Kidney capillary endothelial cell (primary cell): ENCODE measurements at regions not wholly inside any gene's neighbourhood (a gene's known extent, or its start where the extent isn't known, plus 50 kb on each side); places are given as distances from the start of the nearest gene placed in this dataset.
"Not testable (repeated sequence)": the region's sequence is repeated elsewhere in the genome, so short reads cannot be mapped to it uniquely, and the experiment has no call there.

Source experiments
- DNase-seq: peaks from one replicate; pipeline ENCODE4 v3.0.0-alpha.2; 2018; ENCODE audit warnings: low spot score

DNA sequence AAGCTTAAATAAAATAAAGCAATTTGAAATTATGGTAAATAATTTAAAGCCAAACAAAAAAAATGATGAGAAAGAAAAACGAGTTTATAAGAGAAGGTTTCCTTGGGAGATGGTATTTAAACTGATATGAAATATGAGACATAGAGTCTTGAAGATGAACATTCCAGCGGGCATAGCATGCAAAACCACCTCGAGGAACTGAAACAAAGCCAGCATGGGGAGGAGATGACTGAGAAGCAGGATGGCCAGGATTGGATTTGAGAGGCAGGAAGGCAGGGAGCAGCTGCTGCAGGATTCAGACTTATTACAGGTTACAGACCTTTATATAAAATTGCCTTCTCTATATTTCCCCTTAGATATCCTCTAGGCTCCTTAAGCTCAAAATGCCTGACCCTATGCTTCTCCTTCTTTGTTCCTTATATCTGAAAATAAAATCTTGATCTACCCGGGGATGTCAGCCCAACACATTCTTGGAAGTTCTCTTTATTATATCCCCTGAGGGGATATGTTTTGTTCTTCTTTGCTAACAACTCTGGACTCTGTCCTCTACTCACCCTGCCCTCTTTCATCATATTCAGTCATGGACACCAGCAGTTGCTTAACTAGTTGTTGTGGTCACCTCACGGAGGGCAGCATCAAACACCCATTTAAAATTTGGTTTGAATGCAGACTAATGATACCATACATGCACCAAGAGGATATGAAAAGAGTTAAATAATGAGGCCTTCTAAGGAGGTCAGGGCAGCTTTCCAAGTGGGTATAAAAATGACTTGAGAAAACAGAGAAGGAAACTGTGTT, 719.1 kb upstream of the B3GALT2 start:
- no peak for DNase-seq

DNA sequence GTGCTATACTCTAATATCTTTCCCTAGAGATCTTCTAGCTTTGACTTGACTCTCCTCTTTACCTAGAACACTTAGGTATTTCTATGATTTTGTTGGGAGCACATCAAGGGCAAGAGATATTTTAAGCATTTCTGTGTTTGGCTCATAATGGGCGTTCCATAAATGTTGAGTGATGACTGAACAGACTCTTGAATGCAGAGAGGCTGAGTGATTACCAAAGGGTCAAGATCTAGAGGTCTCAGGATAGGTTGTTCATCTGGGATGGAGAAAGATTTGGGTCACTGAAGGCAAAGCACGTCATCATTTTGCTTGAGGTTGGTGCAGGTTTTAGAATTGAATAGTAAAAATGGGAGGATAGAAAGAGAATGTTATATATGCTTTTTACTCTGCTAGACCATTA, 705.4 kb upstream of the B3GALT2 start:
- DNase-seq, result no peak

DNA sequence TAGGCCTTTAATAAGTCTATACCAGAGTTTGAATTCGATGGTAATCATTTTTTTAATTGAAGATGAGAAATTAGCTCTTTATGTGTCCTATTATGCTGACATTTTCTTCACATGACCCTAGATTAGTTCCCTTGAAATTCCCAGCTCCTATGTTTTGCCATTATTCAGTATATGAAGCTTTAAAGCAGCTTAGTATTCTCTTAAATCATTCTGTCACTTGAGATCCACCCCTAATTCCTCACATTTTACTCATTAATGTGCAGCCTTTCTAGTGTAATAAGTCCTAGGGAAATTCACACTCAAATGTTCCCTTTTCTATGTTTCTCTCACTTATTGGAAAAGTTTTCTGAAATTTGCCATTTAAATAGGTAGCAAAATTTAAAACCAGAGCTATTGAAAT, 704.5 kb upstream of the B3GALT2 start:
- DNase-seq, result no peak

DNA sequence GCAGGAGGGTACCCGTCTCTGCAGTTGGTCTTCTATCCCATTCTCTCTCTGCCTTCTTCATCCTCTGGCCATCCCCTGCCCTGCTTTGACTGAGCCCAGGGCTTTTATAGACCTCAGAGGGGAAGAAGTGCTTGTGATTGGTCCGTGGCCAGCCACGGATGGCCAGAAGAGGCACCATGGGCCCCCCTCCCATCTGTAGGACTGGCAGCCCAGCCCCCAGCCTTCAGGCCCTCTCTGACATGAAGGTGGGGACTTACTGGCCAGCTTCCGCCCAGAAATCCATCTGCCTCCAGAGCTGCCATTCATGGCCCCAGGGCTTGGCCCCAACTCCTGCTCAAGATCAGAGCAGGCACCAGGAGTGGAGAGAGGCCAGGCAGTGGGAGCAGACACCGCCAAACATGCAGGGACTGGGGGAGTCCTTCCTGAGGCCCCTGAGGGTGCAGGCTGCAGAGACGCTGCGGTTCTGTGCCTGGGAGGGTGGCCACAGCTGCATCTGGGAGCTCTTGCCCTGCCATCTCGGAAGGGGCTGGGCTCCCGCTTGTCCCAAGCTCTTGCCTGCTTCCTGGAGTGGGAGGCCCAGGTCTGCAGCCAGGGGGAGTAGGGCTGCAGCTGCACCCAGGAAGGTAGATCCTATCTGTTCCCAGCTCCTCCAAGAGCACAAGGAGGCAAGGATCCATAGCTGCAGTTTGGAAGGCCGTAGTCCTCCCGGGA, 698.6 kb upstream of the B3GALT2 start:
- DNase-seq, result no peak

DNA sequence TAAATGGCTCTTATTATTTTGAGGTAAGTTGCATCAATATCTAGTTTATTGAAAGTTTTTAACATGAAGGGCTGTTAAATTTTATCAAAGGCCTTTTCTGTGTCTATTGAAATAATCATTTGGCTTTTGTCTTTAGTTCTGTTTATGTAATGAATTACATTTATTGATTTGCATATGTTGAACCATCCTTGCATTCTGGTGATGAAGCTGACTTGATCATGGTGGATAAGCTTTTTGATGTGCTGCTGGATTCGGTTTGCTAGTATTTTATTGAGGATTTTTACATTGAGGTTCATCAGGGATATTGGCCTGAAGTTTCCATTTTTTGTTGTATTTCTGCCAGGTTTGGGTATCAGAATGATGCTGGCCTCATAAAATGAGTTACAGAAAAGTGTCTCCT, 691.5 kb upstream of the B3GALT2 start:
- not testable (repeated sequence) for DNase-seq

DNA sequence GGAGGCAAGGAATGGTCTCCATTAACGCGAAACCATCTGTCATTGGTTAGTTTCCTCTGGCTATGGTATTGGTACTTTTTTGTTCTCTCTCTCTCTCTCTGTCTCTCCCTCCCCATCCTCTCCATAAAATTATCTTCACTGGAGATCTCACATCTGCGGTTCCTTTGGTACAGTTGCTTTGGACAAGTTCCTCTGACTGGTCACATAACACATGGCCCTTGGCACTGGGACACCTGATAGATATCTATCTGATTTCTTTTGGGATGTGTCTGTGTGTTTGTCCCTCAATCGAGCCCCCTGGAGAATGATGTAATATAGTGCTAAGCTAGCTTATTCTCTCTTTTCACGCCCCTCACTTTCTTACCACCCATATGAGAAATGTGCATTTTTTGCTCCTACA, 682.0 kb upstream of the B3GALT2 start:
- DNase-seq, result no peak

DNA sequence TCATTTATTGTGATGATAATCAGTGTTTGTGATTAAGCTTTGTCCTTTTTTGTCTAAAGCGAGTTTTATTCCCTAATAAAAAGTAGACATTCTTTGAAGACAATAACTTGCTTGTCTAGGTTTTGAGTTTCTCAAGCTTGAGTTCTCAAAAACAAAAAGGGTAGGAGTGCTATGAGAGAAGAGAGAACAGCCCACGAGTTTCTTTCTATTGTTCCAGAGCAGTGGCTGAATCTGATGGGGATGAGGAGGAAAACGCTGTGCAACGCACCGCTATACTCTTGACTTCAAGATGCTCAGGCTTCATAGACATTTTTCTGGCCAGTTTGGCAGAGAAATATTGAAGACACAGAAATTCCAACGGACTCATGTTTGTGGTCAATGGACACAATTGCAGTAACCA, 669.8 kb upstream of the B3GALT2 start:
- no peak for DNase-seq

DNA sequence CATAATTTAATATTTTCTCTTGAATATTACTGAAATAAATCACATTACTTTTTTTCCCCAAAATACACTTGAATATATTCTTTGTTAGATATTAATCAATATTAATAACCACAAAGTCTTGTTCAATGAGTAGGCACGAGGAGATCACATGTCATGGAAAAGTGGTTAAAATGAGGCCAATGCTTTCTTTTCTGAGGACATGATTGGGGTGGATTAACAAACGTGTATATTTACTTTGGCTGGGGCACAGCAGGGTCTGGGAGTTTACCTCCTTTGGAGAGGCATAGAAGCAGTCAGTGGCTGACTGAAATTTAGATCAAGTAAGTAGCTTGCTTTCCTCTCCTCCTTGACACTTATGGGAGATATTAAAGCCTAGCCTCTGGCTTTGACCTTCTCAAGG, 664.3 kb upstream of the B3GALT2 start:
- DNase-seq, result no peak

DNA sequence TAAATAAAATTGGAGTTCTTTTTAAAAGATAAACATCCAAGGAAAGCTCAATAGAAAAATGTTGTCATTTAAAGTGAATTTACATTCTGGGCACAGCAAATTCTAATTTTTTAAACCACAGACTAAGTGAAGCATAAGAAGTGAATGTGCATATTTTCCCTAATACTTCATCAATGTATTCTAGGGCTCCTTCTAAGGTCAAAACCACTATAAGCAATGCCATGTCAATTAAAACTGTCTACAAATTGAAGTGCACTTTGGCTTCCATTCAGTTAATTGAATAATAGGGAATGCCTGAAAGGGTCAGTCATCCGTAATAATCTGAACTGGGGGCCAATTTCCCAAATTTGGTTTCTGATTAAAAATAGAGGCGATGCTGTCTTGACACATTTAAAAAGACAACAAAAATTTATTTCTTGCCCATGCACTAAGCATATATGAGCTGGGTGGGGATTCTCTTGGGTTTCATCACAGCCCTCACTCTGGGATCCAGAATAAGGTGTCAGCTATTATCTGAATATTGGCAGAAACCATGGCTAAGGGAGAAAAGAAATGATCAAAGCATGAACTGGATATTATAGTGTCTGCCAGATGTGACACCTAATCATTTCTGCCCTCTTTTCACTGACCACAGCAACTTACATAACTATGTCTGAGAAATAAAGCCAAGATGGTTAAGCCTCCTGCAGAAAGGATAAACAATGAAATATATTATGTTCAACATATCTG, 660.6 kb upstream of the B3GALT2 start:
- DNase-seq, result no peak

DNA sequence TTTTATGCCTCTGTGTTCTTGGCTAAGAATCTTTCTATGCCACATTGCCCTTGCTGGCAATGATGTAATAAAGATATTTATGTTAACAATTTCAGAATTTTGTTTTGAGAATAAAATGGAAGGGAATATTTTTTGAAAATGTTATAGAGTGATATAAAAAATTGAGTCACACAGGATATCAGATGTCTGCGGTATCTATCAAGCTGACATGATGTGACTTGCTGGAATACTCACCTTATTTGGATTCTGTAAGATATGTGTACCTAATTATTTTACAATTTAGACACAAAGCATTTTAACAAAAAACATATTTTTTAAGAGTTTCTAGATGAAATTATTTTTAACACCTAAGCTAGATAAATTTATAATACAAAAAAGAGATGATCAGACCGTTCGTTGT, 660.0 kb upstream of the B3GALT2 start:
- DNase-seq, result no peak

DNA sequence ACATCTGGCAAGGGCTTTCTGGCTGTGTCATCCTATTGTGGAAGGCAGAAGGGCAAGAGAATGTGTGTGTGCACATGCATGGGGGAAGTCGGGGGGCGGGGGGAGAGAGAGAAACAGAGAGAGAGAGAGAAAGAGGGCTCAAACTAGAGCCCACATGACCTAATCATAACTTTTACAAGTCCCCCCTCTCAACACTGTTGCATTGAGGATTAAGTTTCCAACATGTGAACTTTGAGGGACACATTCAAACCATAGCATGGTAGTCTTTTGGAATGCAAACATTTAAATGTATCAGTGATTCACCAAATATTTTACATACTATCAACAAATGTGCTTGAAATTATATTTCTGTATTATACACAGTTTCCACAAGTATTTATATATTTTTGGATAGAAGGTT, 655.4 kb upstream of the B3GALT2 start:
- no peak for DNase-seq

DNA sequence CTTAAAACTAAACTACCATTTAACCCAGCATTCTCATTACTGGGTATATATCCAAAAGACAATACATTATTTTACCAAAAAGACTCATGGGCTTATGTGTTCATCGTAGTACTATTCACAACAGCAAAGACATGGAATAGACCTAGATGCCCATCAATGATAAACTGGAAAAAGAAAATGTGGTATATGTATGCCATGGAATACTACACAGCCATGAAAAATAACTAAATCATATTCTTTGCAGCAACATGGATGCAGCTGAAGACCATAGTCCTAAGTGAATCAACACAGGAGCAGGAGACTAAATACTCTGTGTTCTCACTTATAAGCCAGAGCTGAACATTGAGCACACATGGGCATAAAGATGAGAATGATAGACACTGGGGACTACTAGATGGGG, 645.1 kb upstream of the B3GALT2 start:
- no peak for DNase-seq

DNA sequence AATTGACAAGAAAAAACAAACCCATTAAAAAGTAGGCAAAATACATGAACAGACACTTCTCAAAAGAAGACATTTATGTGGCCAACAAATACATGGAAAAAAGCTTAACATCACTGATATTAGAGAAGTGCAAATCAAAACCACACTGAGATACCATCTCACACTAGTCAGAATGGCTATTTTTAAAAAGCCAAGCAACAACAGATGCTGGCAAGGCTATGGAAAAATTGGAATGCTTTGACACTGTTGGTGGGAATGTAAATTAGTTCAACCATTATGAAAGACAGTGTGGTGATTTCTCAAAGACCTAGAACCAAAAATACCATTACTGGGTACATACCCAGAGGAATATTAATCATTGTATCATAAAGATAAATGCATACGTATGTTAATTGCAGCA, 641.1 kb upstream of the B3GALT2 start:
- no peak for DNase-seq

DNA sequence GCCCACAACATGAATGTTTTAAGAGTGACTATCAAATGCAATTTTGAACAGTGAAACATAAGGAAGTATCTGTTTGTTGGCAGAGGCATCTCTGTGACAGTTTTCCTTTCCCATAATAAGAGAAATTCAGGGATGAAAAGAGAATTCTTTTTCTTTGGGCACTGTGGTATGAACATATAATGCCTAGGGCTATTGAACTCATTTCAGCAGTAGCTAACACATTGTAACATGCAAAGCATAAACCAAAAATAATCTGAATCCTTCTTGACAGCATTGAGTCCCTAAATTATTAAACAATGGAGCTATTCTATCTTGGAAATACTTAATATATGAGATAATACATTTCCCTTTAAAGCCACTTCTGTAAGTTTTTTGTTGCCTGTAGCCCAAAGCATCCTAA, 633.0 kb upstream of the B3GALT2 start:
- no peak for DNase-seq

DNA sequence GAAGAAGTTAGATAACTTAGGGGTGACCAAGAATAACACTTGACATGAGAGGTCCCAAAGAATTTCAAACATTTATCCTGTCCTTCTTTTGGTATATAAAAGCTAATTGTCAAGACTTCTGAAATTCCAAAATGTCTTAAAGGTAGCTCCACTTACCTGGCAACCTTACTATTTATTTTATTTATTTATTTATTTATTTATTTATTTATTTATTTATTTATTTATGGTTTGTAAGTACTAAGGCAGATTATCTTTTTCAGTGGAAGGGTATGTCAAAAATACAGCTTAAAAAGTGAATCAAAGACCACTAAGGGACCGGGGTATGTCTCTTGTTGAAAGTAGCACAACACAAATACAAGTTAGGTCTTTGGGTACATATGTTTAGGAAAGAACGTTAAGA, 620.8 kb upstream of the B3GALT2 start:
- DNase-seq, result no peak

DNA sequence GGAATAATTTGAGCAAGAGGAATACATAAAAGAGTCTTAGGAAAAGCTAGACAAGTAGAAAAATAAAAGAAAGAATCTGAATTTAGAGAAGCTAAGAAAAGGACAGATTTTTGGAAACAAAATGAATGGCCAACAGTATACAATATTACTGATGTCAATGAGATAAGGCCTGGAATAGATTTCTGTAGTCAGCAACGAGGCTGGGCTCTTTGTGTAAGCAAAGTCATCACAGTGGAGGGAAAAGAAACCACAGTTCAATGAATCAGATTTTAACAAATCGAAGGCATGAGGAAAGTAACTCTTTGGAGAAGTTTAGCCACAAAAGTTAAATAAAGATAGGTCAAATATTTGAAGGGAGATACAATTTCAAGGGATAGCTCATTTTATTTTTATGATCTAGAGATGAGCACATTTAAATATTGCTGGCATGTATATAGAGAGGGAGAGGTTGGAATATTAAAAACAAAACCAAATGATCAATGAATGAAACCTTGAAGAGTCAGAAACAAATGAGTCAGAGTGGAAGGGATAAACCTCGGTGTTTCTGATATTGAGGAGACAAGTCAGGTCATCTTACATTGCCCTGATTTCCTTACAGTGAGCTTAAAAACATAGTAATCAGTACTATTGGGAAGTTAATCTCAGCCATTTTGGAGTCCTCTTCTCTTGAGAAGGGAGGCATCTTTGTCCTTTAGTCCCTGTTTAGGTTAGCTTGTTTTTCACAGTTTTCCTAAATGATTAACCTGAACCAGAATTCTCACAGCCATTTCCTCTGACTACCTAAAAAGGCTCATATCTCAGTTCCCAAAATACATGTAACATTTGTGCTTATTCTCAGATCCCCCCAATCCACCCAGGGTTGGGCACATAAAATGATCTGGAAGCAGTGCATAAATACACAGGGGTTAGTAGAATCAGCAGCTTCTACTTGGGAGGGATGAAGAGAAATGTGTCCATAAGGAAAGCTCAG, 620.0 kb upstream of the B3GALT2 start:
- DNase-seq, result no peak

DNA sequence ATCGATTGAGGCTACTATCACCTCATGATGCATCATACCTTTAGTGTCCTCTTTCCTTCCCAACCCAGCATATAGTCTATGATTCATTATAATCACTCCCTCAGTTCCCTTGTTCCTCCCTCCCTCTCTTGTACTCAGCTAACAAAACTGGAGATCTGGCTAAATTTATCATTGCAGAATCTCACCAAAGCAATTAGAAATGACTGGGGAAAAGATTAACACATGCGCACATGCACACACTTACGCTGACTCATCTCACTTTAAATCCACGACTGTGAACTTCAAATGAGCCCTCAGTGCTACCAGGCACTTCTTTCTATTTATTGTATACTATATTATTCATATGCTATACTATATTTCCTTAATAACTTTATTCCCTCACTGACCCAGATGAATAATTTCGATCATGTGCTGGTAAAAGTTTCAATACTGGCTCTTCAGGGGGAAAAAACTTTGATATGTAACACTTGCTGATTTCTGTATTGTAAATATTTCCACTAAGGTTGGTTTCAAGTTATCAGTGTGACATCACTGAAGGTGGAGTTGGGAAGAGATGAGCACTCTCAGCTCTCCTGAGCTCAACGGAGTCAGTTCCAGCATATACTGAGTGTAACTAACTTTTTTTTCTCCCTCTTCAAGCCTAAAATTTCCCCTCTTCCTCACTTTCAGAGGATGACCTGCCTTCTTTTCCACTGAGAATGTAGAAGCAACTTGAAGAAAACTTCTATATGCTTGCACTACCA, 613.7 kb upstream of the B3GALT2 start:
- DNase-seq, result no peak

DNA sequence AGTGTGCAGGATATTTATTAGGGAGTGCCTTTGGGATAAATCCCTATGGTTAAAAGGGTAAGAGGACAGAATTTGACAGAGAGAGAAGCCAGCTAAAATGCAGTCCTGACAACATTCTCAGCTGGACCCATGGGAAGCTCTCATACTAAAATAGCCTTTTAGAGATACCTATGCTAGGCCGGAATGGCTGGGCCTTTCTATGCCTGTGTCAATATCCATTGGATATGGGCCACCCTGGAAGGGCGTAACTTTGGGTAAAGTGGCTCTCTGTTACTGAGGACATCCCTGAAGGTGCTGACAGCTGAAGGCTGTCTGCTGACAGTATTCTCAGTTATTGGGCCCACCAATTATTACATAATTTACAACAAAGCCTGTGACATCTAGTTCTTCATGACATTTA, 613.0 kb upstream of the B3GALT2 start:
- no peak for DNase-seq

DNA sequence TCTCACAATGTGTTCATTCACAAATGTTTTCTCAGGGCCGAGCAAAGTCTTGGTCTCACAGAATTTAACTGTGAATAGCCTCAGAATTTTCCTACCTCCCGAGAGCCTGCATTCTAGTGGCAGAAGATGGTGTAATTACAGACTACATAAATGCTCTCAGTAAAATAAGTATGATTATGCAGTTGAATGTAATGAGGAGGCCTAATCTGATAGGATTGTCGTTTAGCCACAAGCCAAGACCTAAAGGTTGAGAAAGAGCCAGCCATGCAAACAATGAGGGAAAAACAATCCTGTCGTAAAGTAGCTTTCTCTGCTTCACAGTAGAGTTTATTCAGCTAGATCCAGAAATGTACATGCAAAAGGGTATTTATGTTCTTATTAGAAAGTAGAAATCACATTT, 607.8 kb upstream of the B3GALT2 start:
- DNase-seq, result no peak

DNA sequence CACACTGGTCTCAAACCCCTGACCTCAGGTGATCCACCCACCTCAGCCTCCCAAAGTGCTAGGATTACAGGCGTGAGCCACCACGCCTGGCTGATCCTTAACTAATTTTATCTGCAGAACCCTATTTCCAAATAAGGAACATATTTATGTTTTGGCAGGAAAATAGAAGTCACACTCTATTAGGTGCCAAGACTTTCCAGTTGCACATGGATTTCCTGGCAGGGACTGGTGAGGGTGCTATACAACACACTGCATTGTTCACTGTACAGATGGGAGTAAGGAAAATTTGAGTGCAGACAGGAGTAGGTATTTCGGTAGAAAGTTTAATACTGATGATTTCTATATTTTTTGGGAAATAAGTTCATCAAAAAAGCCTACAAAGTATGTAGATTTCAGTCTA, 605.3 kb upstream of the B3GALT2 start:
- DNase-seq, result no peak

DNA sequence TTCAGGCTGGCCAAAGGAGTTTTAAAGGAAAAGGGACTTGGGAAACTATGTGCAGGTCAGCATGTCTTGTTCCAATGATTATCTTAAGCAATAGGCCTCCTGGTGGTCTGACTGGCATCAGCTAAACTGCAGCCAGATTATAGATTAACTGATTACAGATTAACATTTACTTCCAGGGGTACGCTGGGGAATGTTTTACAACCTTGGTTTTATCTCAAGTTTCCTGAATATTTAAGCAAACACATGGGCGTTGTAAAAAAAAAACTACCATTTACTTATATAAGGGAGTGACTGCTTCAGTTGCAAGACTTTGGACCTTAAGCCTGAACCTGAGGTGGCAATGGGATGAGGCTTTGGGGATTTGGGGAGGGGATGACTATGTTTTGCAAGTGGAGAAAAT, 600.6 kb upstream of the B3GALT2 start:
- DNase-seq, result no peak
